ENCODE measurements at regions not wholly inside any gene's neighbourhood (a gene's known extent, or its start where the extent isn't known, plus 50 kb on each side); places are given as distances from the start of the nearest gene placed in this dataset.

- Histone ChIP-seq H2BK15ac (ENCODE audit: low read length) (no peak overlapping the region), H4K8ac (ENCODE audit: extremely low read depth, insufficient read depth, low read length) (no peak overlapping the region), H3K14ac (ENCODE audit: insufficient read length) (no peak overlapping the region), H3K9me3 (ENCODE audit: insufficient read depth in 2 of 2, low read depth in 1 of 2, low read length in 1 of 2) (no peaks in the 10 kb centered on the region), H3K4ac (replicated peaks; ENCODE audit: insufficient read length, low read depth, low read length) (no peak overlapping the region), H3K23me2 (ENCODE audit: low read depth, low read length) (no peaks in the 10 kb centered on the region; the same call in 1 of the 2 replicates), H4K91ac (replicated peaks; ENCODE audit: insufficient read length, low read length) (no peak overlapping the region), H2BK20ac (ENCODE audit: low read length) (no peak overlapping the region), H3K56ac (replicated peaks; ENCODE audit: insufficient read length, low read depth, low read length) (no peak overlapping the region), H2BK5ac (ENCODE audit: low read depth, low read length) (no peak overlapping the region), H3K4me1 (replicated peaks in 1 of 4; ENCODE audit: control insufficient read depth in 3 of 4, insufficient read depth in 4 of 4, low read length in 3 of 4) (no peaks in the 10 kb centered on the region), H4K5ac (ENCODE audit: insufficient read length, low read depth, low read length) (no peak overlapping the region), H3K79me1 (ENCODE audit: low read depth, low read length) (no peaks in the 10 kb centered on the region), H3K36me3 (ENCODE audit: control insufficient read depth in 2 of 4, insufficient read depth in 4 of 4, low read length in 3 of 4) (no peaks in the 10 kb centered on the region), H3K18ac (ENCODE audit: extremely low read depth, low read length) (no peak overlapping the region), H2BK120ac (replicated peaks; ENCODE audit: low read depth, low read length) (no peak overlapping the region), H3K4me3 (ENCODE audit: extremely low read depth in 1 of 4, insufficient read depth in 2 of 4, low read depth in 3 of 4, low read length in 4 of 4) (no peak overlapping the region), H3K9ac (replicated peaks in 1 of 4; ENCODE audit: extremely low read depth in 1 of 4, low read depth in 3 of 4, low read length in 3 of 4) (no peak overlapping the region), H3K79me2 (ENCODE audit: control insufficient read depth in 1 of 2, insufficient read depth in 2 of 2, low read length in 2 of 2) (no peaks in the 10 kb centered on the region), H3K4me2 (ENCODE audit: insufficient read depth in 1 of 2, low read depth in 2 of 2, low read length in 2 of 2) (no peak overlapping the region), H3K23ac (ENCODE audit: insufficient read length) (no peak overlapping the region), H3K27me3 (replicated peaks in 1 of 4; ENCODE audit: control insufficient read depth in 3 of 4, extremely low read depth in 1 of 4, insufficient read depth in 3 of 4, low read length in 3 of 4) (peaks cover 0 to 1% (median 0%) of the 10 kb centered on the region in 4 experiments; a peak in 1 of 7 replicates), H4K20me1 (replicated peaks in 1 of 2; ENCODE audit: control insufficient read depth in 1 of 2, insufficient read depth in 2 of 2, low read length in 2 of 2) (no peaks in the 10 kb centered on the region), H2AK5ac (ENCODE audit: low read depth, low read length) (no peak overlapping the region), H2AFZ (ENCODE audit: low read length) (no peak overlapping the region), H2BK12ac (ENCODE audit: low read depth, low read length) (no peak overlapping the region), H3K27ac (ENCODE audit: low read depth, low read length) (no peak overlapping the region)
- FAIRE-seq (no peak), DNase-seq (ENCODE audit: low read depth in 1 of 2, low spot score in 2 of 2) (no peak)
- no peak for TF ChIP-seq SUZ12 (IDR thresholded peaks at IDR 0.05; ENCODE audit: low read length)
- no peak for TF ChIP-seq RAD21 (IDR thresholded peaks at IDR 0.05 in 1 of 2, conservative IDR thresholded peaks at IDR 0.05 in 1 of 2; ENCODE audit: low read depth in 2 of 2, low read length in 2 of 2)
- TF ChIP-seq TAF7 (optimal IDR thresholded peaks at IDR 0.05; ENCODE audit: borderline replicate concordance, low read depth, low read length), result no peak
- no peak for TF ChIP-seq YY1 (IDR thresholded peaks at IDR 0.05; ENCODE audit: low read depth, low read length)
- no peak for TF ChIP-seq CBX8 (IDR thresholded peaks at IDR 0.05; ENCODE audit: borderline replicate concordance, low read depth, low read length)
- TF ChIP-seq TAF1 (IDR thresholded peaks at IDR 0.05; ENCODE audit: low read depth, low read length), result no peak
- TF ChIP-seq ZNF274 (IDR thresholded peaks at IDR 0.05; ENCODE audit: borderline replicate concordance, extremely low read depth, low read length), result no peak
- TF ChIP-seq EGR1 (IDR thresholded peaks at IDR 0.05; ENCODE audit: borderline replicate concordance, low read depth, low read length), result no peak
- TF ChIP-seq SIX5 (IDR thresholded peaks at IDR 0.05; ENCODE audit: low read depth, low read length), result no peak
- TF ChIP-seq CEBPB (IDR thresholded peaks at IDR 0.05; ENCODE audit: low read depth, low read length), result no peak
- CTCF ChIA-PET (ENCODE audit: partially characterized antibody), result no interaction called here
- 95% methylated on average over 2 of the region's 2 CpGs; no CpG with 5 or more reads in 1 of the 2 experiments for WGBS, 2 experiments (ENCODE audit: extremely low coverage in 1 of 2, insufficient coverage in 1 of 2, insufficient read length in 1 of 2, insufficient replicate concordance in 2 of 2, low coverage in 1 of 2, low lambda C conversion rate in 2 of 2, missing lambda C conversion rate in 1 of 2)
- POLR2A ChIA-PET (ENCODE audit: partially characterized antibody), result no interaction called here
Observed at GRCh38 chr10:111379534-111380187, 302.8 kb downstream of the ADRA2A start.

Data from H1 (cell line).